Liver (tissue), 8 donors: ENCODE measurements at regions not wholly inside any gene's neighbourhood (a gene's known extent, or its start where the extent isn't known, plus 50 kb on each side); places are given as distances from the start of the nearest gene placed in this dataset.

ENCODE experiments used
- DNase-seq: peaks from one replicate; pipeline ENCODE4 v3.0.0-alpha.2; 2017; ENCODE audit warnings: low spot score
- H3K27ac ChIP-seq, 2 donors: one replicate each; pipeline ENCODE4 v1.7.0; 2013; ENCODE audit warnings: inconsistent platforms in 2 of 2, low read length in 2 of 2, control low read depth in 1 of 2, low read depth in 1 of 2, mild to moderate bottlenecking in 1 of 2
- H3K27me3 ChIP-seq, 4 donors: one replicate each; pipeline versions ENCODE4 v1.6.1 to v1.7.0; 2013; ENCODE audit warnings: low read length in 3 of 4, inconsistent platforms in 1 of 4, mild to moderate bottlenecking in 1 of 4, moderate library complexity in 1 of 4; ENCODE audit not compliant: control insufficient read depth in 4 of 4, insufficient read depth in 4 of 4
- H3K36me3 ChIP-seq, 4 donors: one replicate each; pipeline versions ENCODE4 v1.6.1 to v1.7.0; 2013; ENCODE audit warnings: low read length in 3 of 4, mild to moderate bottlenecking in 3 of 4, low read depth in 1 of 4, moderate library complexity in 1 of 4; ENCODE audit not compliant: control insufficient read depth in 4 of 4, insufficient read depth in 3 of 4
- H3K4me1 ChIP-seq, 4 donors: one replicate each; pipeline versions ENCODE4 v1.6.1 to v1.7.0; 2013; ENCODE audit warnings: low read length in 3 of 4, mild to moderate bottlenecking in 3 of 4, moderate library complexity in 1 of 4; ENCODE audit not compliant: control insufficient read depth in 4 of 4, insufficient read depth in 4 of 4
- H3K4me3 ChIP-seq, 3 donors: one replicate each; pipeline versions ENCODE4 v1.6.1 to v1.7.0; 2013; ENCODE audit warnings: low read length in 3 of 3, control low read depth in 1 of 3, low read depth in 1 of 3, mild to moderate bottlenecking in 1 of 3
- H3K9ac ChIP-seq, 2 donors: one replicate each; pipeline ENCODE4 v1.7.0; 2013; ENCODE audit warnings: low read length in 2 of 2, mild to moderate bottlenecking in 2 of 2, moderate library complexity in 2 of 2, control low read depth in 1 of 2, low read depth in 1 of 2
- H3K9me3 ChIP-seq, 4 donors: one replicate each; pipeline versions ENCODE4 v1.6.1 to v1.7.0; 2013; ENCODE audit warnings: low read length in 3 of 4; ENCODE audit not compliant: control insufficient read depth in 4 of 4
- CTCF ChIP-seq: fragments of 150-350 bp; IDR thresholded peaks from 2 replicates; pipeline ENCODE4 v1.5.1; 2017; ENCODE audit warnings: improper control_type of control experiment, low read depth, low read length; ENCODE audit not compliant: missing input control
- EGR1 ChIP-seq, 2 donors: IDR thresholded peaks; 2 replicates each; pipeline ENCODE4 v1.6.1; 2016 to 2018; ENCODE audit warnings: antibody characterized with exemption in 2 of 2, low read depth in 2 of 2
- FOXA1 ChIP-seq: IDR thresholded peaks from 2 replicates; pipeline ENCODE4 v1.6.1; 2016; ENCODE audit warnings: antibody characterized with exemption
- FOXA2 ChIP-seq: IDR thresholded peaks from 2 replicates; pipeline ENCODE4 v1.6.1; 2016; ENCODE audit warnings: antibody characterized with exemption
- GABPA ChIP-seq, 2 donors: IDR thresholded peaks in 1 of 2; conservative IDR thresholded peaks in 1 of 2; 2 replicates each; pipeline ENCODE4 v1.6.1; 2016; ENCODE audit warnings: antibody characterized with exemption in 2 of 2, mild to moderate bottlenecking in 1 of 2, moderate library complexity in 1 of 2
- HNF4A ChIP-seq, 2 donors: conservative IDR thresholded peaks; 2 replicates each; pipeline ENCODE4 v1.6.1; 2016; ENCODE audit warnings: antibody characterized with exemption in 2 of 2, mild to moderate bottlenecking in 2 of 2
- HNF4G ChIP-seq: IDR thresholded peaks from 2 replicates; pipeline ENCODE4 v1.6.1; 2016; ENCODE audit warnings: antibody characterized with exemption
- JUND ChIP-seq, 2 donors: IDR thresholded peaks; 2 replicates each; pipeline ENCODE4 v1.6.1; 2016; ENCODE audit warnings: antibody characterized with exemption in 2 of 2
- MAX ChIP-seq: IDR thresholded peaks from 2 replicates; pipeline ENCODE4 v1.6.1; 2016; ENCODE audit warnings: antibody characterized with exemption
- NR2F2 ChIP-seq: IDR thresholded peaks from 2 replicates; pipeline ENCODE4 v1.6.1; 2016; ENCODE audit warnings: antibody characterized with exemption
- RAD21 ChIP-seq, 2 donors: IDR thresholded peaks; 2 replicates each; pipeline ENCODE4 v1.6.1; 2016; ENCODE audit warnings: antibody characterized with exemption in 2 of 2, mild to moderate bottlenecking in 2 of 2
- RXRA ChIP-seq, 2 donors: IDR thresholded peaks; 2 replicates each; pipeline ENCODE4 v1.6.1; 2017 to 2018; ENCODE audit warnings: antibody characterized with exemption in 2 of 2, mild to moderate bottlenecking in 1 of 2
- SP1 ChIP-seq: IDR thresholded peaks from 2 replicates; pipeline ENCODE4 v1.6.1; 2018; ENCODE audit warnings: antibody characterized with exemption, mild to moderate bottlenecking
- TAF1 ChIP-seq: conservative IDR thresholded peaks from 2 replicates; pipeline ENCODE4 v1.6.1; 2016; ENCODE audit warnings: antibody characterized with exemption, mild to moderate bottlenecking
- YY1 ChIP-seq: IDR thresholded peaks from 2 replicates; pipeline ENCODE4 v1.6.1; 2016; ENCODE audit warnings: antibody characterized with exemption, mild to moderate bottlenecking
- WGBS: extraction: QIAGEN DNeasy Blood & Tissue Kit; methylation state at CpG from one replicate; pipeline ENCODE4 v1.1.7; 2013; 5-methylcytosine and 5-hydroxymethylcytosine counted together
- TF ChIP-seq, protein P1 (sequence below): IDR thresholded peaks from 2 replicates; pipeline ENCODE4 v1.6.1; 2016; ENCODE audit warnings: antibody characterized with exemption
- TF ChIP-seq, protein P2 (sequence below): IDR thresholded peaks from 2 replicates; pipeline ENCODE4 v1.6.1; 2016; ENCODE audit warnings: antibody characterized with exemption
- TF ChIP-seq, protein P3 (sequence below): IDR thresholded peaks from 2 replicates; pipeline ENCODE4 v1.6.1; 2016; ENCODE audit warnings: antibody characterized with exemption, mild to moderate bottlenecking
- donor health status: healthy.
- donor health status: healthy.
- donor health status: healthy.
- donor health status: healthy.
- donor health status: healthy.

DNA sequence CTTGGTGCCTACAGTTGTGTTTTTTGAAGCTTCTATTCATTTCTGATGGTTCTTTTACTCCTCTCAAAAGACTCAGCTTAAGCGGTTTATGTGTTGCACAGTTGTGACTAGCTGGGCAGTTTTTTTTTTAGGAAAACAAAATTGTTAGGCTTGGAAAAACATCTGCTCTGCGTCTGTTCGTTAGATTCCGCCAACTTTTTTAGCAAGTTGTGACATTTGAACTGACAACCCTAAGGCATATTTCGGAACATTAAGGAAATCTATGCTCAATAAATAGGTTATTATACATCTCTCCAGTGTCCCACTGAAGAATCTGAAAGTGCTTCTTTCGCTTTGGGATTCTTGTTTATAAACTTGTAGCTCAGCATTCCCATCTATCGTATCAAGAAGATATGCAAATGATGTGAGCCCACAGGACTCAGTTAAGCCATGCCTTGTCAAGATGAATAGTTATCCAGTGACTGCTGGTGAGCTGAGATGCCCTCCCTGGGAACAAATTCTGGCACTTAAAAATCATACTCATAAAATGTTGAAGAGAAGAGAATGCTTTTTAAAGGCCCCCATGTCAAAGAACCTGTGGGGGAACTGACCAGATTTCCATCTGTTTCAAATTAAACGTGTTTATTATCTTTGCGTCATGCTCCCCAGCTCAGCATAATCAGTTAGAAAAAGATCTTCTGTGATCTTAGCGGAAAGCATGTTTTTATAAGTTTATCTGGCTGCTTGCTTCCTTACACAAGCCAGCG, 109.0 kb upstream of the FAM20A start:
- DNase-seq, result no peak

More for the DNA sequence above, 109.0 kb upstream of the FAM20A start:
- 78% methylated on average over 11 of the region's 11 CpGs for WGBS
- Histone ChIP-seq H3K4me3 (no peak overlapping the region), H3K27me3 (no peaks in the 10 kb centered on the region), H3K9ac (no peak overlapping the region), H3K27ac (no peak overlapping the region), H3K36me3 (no peaks in the 10 kb centered on the region), H3K9me3 (no peaks in the 10 kb centered on the region), H3K4me1 (no peaks in the 10 kb centered on the region)
- TF ChIP-seq, protein P1, sequence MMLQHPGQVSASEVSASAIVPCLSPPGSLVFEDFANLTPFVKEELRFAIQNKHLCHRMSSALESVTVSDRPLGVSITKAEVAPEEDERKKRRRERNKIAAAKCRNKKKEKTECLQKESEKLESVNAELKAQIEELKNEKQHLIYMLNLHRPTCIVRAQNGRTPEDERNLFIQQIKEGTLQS, result no peak
- TF ChIP-seq EGR1 (IDR thresholded peaks at IDR 0.05; ENCODE audit: low read depth in 2 of 2), result no peak
- no peak for TF ChIP-seq FOXA1
- TF ChIP-seq NR2F2, result no peak
- no peak for TF ChIP-seq RXRA (IDR thresholded peaks at IDR 0.05)
- TF ChIP-seq HNF4G, result no peak
- no peak for TF ChIP-seq TAF1
- TF ChIP-seq SP1, result no peak
- no peak for TF ChIP-seq HNF4A (conservative IDR thresholded peaks at IDR 0.05)
- no peak for TF ChIP-seq MAX
- TF ChIP-seq, protein P2, sequence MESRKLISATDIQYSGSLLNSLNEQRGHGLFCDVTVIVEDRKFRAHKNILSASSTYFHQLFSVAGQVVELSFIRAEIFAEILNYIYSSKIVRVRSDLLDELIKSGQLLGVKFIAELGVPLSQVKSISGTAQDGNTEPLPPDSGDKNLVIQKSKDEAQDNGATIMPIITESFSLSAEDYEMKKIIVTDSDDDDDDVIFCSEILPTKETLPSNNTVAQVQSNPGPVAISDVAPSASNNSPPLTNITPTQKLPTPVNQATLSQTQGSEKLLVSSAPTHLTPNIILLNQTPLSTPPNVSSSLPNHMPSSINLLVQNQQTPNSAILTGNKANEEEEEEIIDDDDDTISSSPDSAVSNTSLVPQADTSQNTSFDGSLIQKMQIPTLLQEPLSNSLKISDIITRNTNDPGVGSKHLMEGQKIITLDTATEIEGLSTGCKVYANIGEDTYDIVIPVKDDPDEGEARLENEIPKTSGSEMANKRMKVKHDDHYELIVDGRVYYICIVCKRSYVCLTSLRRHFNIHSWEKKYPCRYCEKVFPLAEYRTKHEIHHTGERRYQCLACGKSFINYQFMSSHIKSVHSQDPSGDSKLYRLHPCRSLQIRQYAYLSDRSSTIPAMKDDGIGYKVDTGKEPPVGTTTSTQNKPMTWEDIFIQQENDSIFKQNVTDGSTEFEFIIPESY, result no peak
- TF ChIP-seq FOXA2, result no peak
- no peak for TF ChIP-seq GABPA (IDR thresholded peaks at IDR 0.05 in 1 of 2, conservative IDR thresholded peaks at IDR 0.05 in 1 of 2)
- no peak for TF ChIP-seq YY1
- no peak for TF ChIP-seq RAD21 (IDR thresholded peaks at IDR 0.05)
- no peak for TF ChIP-seq CTCF
- TF ChIP-seq, protein P3, sequence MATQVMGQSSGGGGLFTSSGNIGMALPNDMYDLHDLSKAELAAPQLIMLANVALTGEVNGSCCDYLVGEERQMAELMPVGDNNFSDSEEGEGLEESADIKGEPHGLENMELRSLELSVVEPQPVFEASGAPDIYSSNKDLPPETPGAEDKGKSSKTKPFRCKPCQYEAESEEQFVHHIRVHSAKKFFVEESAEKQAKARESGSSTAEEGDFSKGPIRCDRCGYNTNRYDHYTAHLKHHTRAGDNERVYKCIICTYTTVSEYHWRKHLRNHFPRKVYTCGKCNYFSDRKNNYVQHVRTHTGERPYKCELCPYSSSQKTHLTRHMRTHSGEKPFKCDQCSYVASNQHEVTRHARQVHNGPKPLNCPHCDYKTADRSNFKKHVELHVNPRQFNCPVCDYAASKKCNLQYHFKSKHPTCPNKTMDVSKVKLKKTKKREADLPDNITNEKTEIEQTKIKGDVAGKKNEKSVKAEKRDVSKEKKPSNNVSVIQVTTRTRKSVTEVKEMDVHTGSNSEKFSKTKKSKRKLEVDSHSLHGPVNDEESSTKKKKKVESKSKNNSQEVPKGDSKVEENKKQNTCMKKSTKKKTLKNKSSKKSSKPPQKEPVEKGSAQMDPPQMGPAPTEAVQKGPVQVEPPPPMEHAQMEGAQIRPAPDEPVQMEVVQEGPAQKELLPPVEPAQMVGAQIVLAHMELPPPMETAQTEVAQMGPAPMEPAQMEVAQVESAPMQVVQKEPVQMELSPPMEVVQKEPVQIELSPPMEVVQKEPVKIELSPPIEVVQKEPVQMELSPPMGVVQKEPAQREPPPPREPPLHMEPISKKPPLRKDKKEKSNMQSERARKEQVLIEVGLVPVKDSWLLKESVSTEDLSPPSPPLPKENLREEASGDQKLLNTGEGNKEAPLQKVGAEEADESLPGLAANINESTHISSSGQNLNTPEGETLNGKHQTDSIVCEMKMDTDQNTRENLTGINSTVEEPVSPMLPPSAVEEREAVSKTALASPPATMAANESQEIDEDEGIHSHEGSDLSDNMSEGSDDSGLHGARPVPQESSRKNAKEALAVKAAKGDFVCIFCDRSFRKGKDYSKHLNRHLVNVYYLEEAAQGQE, result no peak
- no peak for TF ChIP-seq JUND (IDR thresholded peaks at IDR 0.05)
